Midbrain (tissue), 1 donor: ENCODE measurements at regions not wholly inside any gene's neighbourhood (a gene's known extent, or its start where the extent isn't known, plus 50 kb on each side); places are given as distances from the start of the nearest gene placed in this dataset.

Experiments used
- DNase-seq: peaks from one replicate; lab custom pipeline; 2025; lab: John Stamatoyannopoulos, UW

GRCh38 chr3:117254985-117255384, 545.4 kb downstream of the TUSC7 start:
- DNase-seq: no peak

GRCh38 chr3:117255736-117256135, 546.2 kb downstream of the TUSC7 start:
- no peak for DNase-seq

- DNase-seq: no peak
These were observed 552.4 kb downstream of the TUSC7 start for GRCh38 chr3:117261983-117262421.

- DNase-seq: no peak
These were observed 553.7 kb downstream of the TUSC7 start for GRCh38 chr3:117263270-117263669.

- DNase-seq: no peak
These were observed 554.2 kb downstream of the TUSC7 start for GRCh38 chr3:117263745-117264144.

- no peak for DNase-seq
These were observed 554.8 kb downstream of the TUSC7 start for GRCh38 chr3:117264204-117264994.

- DNase-seq: no peak
These were observed 557.2 kb downstream of the TUSC7 start for GRCh38 chr3:117266806-117267205.

- no peak for DNase-seq
These were observed 558.7 kb downstream of the TUSC7 start for GRCh38 chr3:117268318-117268717.

GRCh38 chr3:117272274-117272673, 562.7 kb downstream of the TUSC7 start:
- no peak for DNase-seq

- DNase-seq: no peak
These were observed 563.4 kb downstream of the TUSC7 start for GRCh38 chr3:117272876-117273523.

GRCh38 chr3:117277816-117278215, 568.2 kb downstream of the TUSC7 start:
- no peak for DNase-seq

- DNase-seq: no peak
These were observed 569.0 kb downstream of the TUSC7 start for GRCh38 chr3:117278424-117279190.

- DNase-seq: no peak
These were observed 571.8 kb downstream of the TUSC7 start for GRCh38 chr3:117281371-117281770.

GRCh38 chr3:117282566-117282965, 573.0 kb downstream of the TUSC7 start:
- no peak for DNase-seq

GRCh38 chr3:117285737-117286136, 576.2 kb downstream of the TUSC7 start:
- no peak for DNase-seq

- no peak for DNase-seq
These were observed 576.9 kb downstream of the TUSC7 start for GRCh38 chr3:117286488-117286887.

- no peak for DNase-seq
These were observed 578.0 kb downstream of the TUSC7 start for GRCh38 chr3:117287602-117288001.

- DNase-seq: no peak
These were observed 581.9 kb downstream of the TUSC7 start for GRCh38 chr3:117291476-117291875.

GRCh38 chr3:117297065-117297464, 587.5 kb downstream of the TUSC7 start:
- no peak for DNase-seq

- no peak for DNase-seq
These were observed 588.0 kb downstream of the TUSC7 start for GRCh38 chr3:117297541-117297940.

GRCh38 chr3:117298273-117298672, 588.7 kb downstream of the TUSC7 start:
- DNase-seq: no peak

GRCh38 chr3:117302428-117302827, 592.8 kb downstream of the TUSC7 start:
- no peak for DNase-seq

GRCh38 chr3:117303443-117303842, 593.9 kb downstream of the TUSC7 start:
- DNase-seq: no peak
